ENCODE measurements at regions not wholly inside any gene's neighbourhood (a gene's known extent, or its start where the extent isn't known, plus 50 kb on each side); places are given as distances from the start of the nearest gene placed in this dataset.

- no peaks in the 10 kb centered on the region for H3K4me1 ChIP-seq (ENCODE audit: insufficient read depth, poor library complexity, severe bottlenecking)
- H3K36me3 ChIP-seq (ENCODE audit: low read depth) = no peaks in the 10 kb centered on the region
- peaks cover 8% of the 10 kb centered on the region for H3K9me3 ChIP-seq (ENCODE audit: severe bottlenecking)
- ATAC-seq (ENCODE audit: low read depth) (no peak), DNase-seq (ENCODE audit: low spot score) (no peak)
- no peak overlapping the region for H3K27ac ChIP-seq (ENCODE audit: poor library complexity, severe bottlenecking)
- TF ChIP-seq CTCF (IDR thresholded peaks at IDR 0.05; ENCODE audit: poor library complexity, severe bottlenecking) = no peak
- H3K27me3 ChIP-seq (ENCODE audit: insufficient read depth, poor library complexity, severe bottlenecking) = no peaks in the 10 kb centered on the region
- H3K4me3 ChIP-seq (ENCODE audit: severe bottlenecking) = no peak overlapping the region
Measured at GRCh38 chr12:128168273-128168672, 98.7 kb upstream of the TMEM132C start.

GRCh38 chr12:128170181-128170580 lies 96.8 kb upstream of the TMEM132C start:
- Histone ChIP-seq H3K4me1 (ENCODE audit: insufficient read depth, poor library complexity, severe bottlenecking) (no peaks in the 10 kb centered on the region), H3K36me3 (ENCODE audit: low read depth) (no peaks in the 10 kb centered on the region), H3K27ac (ENCODE audit: poor library complexity, severe bottlenecking) (no peak overlapping the region), H3K9me3 (ENCODE audit: severe bottlenecking) (peaks cover 6% of the 10 kb centered on the region), H3K27me3 (ENCODE audit: insufficient read depth, poor library complexity, severe bottlenecking) (no peaks in the 10 kb centered on the region), H3K4me3 (ENCODE audit: severe bottlenecking) (no peak overlapping the region)
- ATAC-seq (ENCODE audit: low read depth) (no peak), DNase-seq (ENCODE audit: low spot score) (no peak)
- no peak for TF ChIP-seq CTCF (IDR thresholded peaks at IDR 0.05; ENCODE audit: poor library complexity, severe bottlenecking)

GRCh38 chr12:128178565-128178964 lies 88.4 kb upstream of the TMEM132C start:
- Histone ChIP-seq H3K27me3 (ENCODE audit: insufficient read depth, poor library complexity, severe bottlenecking) (no peaks in the 10 kb centered on the region), H3K27ac (ENCODE audit: poor library complexity, severe bottlenecking) (peak overlapping the region; percentile 59), H3K9me3 (ENCODE audit: severe bottlenecking) (no peaks in the 10 kb centered on the region), H3K4me3 (ENCODE audit: severe bottlenecking) (no peak overlapping the region), H3K4me1 (ENCODE audit: insufficient read depth, poor library complexity, severe bottlenecking) (peaks cover 4% of the 10 kb centered on the region), H3K36me3 (ENCODE audit: low read depth) (no peaks in the 10 kb centered on the region)
- peak; percentile 42; the same call in 2 of the 3 replicates for ATAC-seq (ENCODE audit: low read depth)
- no peak for TF ChIP-seq CTCF (IDR thresholded peaks at IDR 0.05; ENCODE audit: poor library complexity, severe bottlenecking)
- no peak for DNase-seq (ENCODE audit: low spot score)

- ATAC-seq (ENCODE audit: low read depth) = peak; percentile 95
- no peak overlapping the region for H3K4me3 ChIP-seq (ENCODE audit: severe bottlenecking)
- no peaks in the 10 kb centered on the region for H3K36me3 ChIP-seq (ENCODE audit: low read depth)
- DNase-seq (ENCODE audit: low spot score) = no peak
- no peaks in the 10 kb centered on the region for H3K27me3 ChIP-seq (ENCODE audit: insufficient read depth, poor library complexity, severe bottlenecking)
- no peaks in the 10 kb centered on the region for H3K9me3 ChIP-seq (ENCODE audit: severe bottlenecking)
- H3K27ac ChIP-seq (ENCODE audit: poor library complexity, severe bottlenecking) = peak overlapping the region; percentile 59
- no peak for TF ChIP-seq CTCF (IDR thresholded peaks at IDR 0.05; ENCODE audit: poor library complexity, severe bottlenecking)
- H3K4me1 ChIP-seq (ENCODE audit: insufficient read depth, poor library complexity, severe bottlenecking) = peaks cover 4% of the 10 kb centered on the region
Measured at GRCh38 chr12:128178966-128179365, 88.0 kb upstream of the TMEM132C start.

- ATAC-seq (ENCODE audit: low read depth) = no peak
- Histone ChIP-seq H3K27ac (ENCODE audit: poor library complexity, severe bottlenecking) (peak overlapping the region; percentile 59), H3K36me3 (ENCODE audit: low read depth) (no peaks in the 10 kb centered on the region), H3K9me3 (ENCODE audit: severe bottlenecking) (no peaks in the 10 kb centered on the region), H3K27me3 (ENCODE audit: insufficient read depth, poor library complexity, severe bottlenecking) (no peaks in the 10 kb centered on the region), H3K4me3 (ENCODE audit: severe bottlenecking) (no peak overlapping the region), H3K4me1 (ENCODE audit: insufficient read depth, poor library complexity, severe bottlenecking) (peaks cover 4% of the 10 kb centered on the region)
- DNase-seq (ENCODE audit: low spot score) = no peak
- no peak for TF ChIP-seq CTCF (IDR thresholded peaks at IDR 0.05; ENCODE audit: poor library complexity, severe bottlenecking)
Measured at GRCh38 chr12:128180166-128180565, 86.8 kb upstream of the TMEM132C start.
